HTR-8/SVneo (cell line): ENCODE measurements at regions not wholly inside any gene's neighbourhood (a gene's known extent, or its start where the extent isn't known, plus 50 kb on each side); places are given as distances from the start of the nearest gene placed in this dataset.

ENCODE experiments used
- DNase-seq: peaks from one replicate; pipeline ENCODE4 v3.0.0; 2011; ENCODE audit warnings: low spot score, mixed read lengths; ENCODE audit not compliant: insufficient read length
- FAIRE-seq: peaks from 2 replicates; lab custom pipeline; 2011; peaks lifted over from hg19 to GRCh38; lab: Jason Lieb, UNC

- no peak for FAIRE-seq
Measured at GRCh38 chr6:105804000-105804399, 282.1 kb upstream of the PRDM1 start.

GRCh38 chr6:105803442-105803841 lies 282.7 kb upstream of the PRDM1 start:
- no peak for DNase-seq
- FAIRE-seq: no peak

More at GRCh38 chr6:105804000-105804399, 282.1 kb upstream of the PRDM1 start:
- no peak for DNase-seq

GRCh38 chr6:105802703-105803102 lies 283.4 kb upstream of the PRDM1 start:
- DNase-seq (no peak), FAIRE-seq (no peak)

- FAIRE-seq (no peak), DNase-seq (no peak)
Measured at GRCh38 chr6:105800871-105801270, 285.3 kb upstream of the PRDM1 start.

DNA sequence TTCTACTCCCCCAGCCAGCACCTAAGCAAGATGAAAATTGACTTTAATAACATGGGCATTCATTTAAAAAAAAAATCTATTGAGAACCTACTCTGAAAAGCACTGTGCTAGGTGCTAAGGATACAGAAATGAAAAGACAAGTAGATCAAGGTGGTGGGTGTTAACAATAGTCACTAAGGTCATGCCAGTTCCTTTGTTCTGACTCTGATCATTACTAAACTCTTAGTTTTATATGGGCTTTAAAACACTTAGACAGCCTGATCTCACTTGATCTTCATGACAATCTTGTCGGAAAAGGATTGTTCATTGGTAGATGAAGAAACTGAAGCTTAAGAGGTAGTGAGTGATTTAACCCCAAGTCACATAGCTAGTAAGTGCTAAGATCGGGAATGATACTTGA lies 285.7 kb upstream of the PRDM1 start:
- FAIRE-seq: no peak
- DNase-seq: no peak

- no peak for DNase-seq
- FAIRE-seq: no peak
Measured at GRCh38 chr6:105799056-105799455, 287.1 kb upstream of the PRDM1 start.

- no peak for FAIRE-seq
- no peak for DNase-seq
Measured at GRCh38 chr6:105797983-105798453, 288.1 kb upstream of the PRDM1 start.

GRCh38 chr6:105797286-105797979 lies 288.7 kb upstream of the PRDM1 start:
- no peak for DNase-seq
- no peak for FAIRE-seq

GRCh38 chr6:105795913-105796517 lies 290.1 kb upstream of the PRDM1 start:
- DNase-seq (no peak), FAIRE-seq (no peak)

- no peak for FAIRE-seq
- no peak for DNase-seq
Measured at GRCh38 chr6:105795366-105795765, 290.8 kb upstream of the PRDM1 start.

DNA sequence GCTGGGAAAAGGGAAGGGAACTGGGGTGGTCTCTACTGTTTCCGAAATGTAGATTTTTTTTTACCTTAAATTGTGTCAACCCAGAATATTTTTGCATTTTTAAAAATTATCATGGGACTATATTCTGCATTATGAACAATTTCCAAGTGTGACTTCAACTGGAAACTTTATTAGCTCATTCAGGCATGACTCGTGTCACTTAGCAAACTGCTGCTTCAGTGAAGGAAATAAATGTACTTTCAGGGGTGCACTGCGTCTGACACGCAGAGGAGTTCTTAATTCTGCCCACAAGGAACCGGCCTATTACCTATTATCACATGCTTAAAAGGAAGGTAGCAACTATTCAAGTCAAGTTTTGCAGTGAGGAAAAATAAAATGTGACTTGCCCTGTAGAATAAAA lies 291.3 kb upstream of the PRDM1 start:
- DNase-seq (no peak), FAIRE-seq (no peak)

DNA sequence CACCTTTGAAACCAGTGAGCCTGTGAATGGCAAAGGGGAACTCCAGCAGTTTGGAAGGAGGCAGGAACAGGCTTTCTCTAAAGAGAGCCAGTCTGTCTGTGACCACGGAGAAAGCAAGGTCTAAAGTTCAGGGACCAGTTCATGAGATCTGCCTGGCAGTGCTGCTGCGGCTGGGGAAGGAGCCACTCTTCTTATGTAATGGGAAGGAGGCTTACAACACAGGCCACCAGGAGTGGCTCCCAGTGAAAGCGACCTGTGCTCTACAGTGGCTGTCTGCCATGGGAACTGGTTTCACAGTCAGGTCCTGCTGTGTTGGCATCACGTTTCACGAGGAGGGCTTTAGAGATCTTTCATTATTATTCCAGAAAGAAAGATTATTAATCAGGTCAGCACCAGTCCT lies 291.9 kb upstream of the PRDM1 start:
- no peak for FAIRE-seq

GRCh38 chr6:105793130-105793529 lies 293.0 kb upstream of the PRDM1 start:
- FAIRE-seq: no peak
- no peak for DNase-seq

More for the DNA sequence above, 291.9 kb upstream of the PRDM1 start:
- no peak for DNase-seq

DNA sequence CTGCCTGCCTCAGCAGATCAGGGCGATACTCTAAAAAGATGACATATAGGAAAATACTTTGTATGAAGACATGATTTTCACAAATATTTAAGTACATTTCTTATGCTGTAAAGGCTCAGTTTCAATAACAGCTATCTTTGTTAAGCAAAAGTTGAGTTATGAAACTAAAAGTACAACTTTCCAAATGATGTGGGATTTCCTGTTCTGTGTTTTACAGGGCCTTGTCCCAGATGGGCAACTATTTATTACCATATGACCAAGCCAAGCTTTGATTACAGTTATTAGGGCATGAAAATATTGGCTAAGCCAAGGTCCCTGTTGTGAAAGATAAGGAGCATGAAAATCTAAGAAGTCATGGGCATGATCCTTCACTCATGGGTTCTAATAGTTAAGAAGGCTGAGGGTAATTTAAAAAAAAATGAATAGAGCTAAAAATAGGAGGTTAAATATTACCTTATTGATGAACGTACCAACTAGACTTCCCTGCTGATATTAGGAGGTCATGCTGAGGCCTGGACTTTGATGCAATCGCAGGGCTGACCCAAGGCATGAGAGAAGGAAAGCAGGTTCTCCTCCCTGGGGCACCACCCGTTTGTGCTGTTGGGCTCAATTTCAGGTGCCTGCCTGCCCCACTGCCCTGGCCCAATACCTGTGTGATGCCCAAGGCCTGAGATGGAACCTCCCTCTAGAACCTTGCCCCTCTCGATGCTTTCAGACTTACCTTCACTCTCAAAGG lies 294.4 kb upstream of the PRDM1 start:
- FAIRE-seq: no peak
- DNase-seq: no peak

- DNase-seq (no peak), FAIRE-seq (no peak)
Measured at GRCh38 chr6:105791179-105791578, 295.0 kb upstream of the PRDM1 start.

GRCh38 chr6:105790635-105791034 lies 295.5 kb upstream of the PRDM1 start:
- FAIRE-seq (no peak), DNase-seq (no peak)

GRCh38 chr6:105789935-105790334 lies 296.2 kb upstream of the PRDM1 start:
- FAIRE-seq: no peak
- no peak for DNase-seq

DNA sequence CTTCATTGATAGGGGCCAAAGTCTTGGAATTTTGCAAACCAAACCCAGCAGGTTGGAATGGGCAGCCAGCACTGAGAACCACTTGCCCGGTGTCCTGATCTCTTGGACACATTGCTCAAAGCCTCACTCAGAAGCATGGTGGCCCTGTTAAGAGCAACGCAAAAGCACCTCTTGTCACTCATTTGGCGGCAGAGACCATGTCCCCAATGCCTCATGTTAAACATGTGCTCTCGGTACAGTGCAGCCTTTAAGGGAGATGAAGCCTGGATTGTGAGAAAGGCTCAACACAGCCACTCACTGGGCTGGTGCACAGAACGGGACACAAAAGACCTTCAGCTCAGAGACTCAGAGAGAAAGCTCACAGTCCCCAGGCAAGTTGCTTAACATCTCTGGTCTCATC lies 298.4 kb upstream of the PRDM1 start:
- DNase-seq (no peak), FAIRE-seq (no peak)

DNA sequence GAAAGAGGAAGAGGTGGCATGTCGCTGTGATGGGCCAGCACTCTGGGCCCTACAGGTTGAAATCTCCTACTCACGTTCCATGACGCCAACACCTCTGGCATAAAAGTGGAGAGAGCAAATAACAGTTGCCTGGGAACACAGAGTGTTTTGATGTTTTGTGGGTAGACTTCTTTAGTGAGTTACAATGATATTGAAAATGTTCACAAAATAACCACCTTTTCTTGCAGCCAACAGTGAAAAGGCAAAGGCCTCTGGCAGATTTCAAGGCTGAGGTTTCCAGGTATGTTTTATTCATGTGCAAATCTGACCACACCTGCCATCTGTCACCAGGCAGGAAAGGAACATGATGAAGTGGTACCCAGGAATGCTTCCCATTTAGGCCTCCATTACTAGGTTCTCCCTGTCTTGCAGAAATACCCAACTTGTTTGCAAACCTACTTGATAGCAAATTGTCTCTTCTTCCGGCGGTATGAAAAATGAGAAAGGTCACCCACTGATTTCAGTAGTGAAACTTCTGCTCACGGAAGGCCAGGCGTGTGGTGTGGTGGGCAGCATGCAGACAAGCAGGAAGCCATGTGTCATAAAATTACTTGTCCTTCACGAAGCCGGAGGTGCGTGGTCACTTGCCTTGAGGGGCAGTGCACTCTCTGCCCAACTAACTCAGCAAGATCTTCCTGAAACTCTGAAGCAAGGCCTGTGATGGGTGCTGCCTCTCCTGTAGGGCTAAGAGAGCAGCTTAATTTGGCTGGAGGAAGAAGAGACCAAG lies 299.1 kb upstream of the PRDM1 start:
- FAIRE-seq (no peak), DNase-seq (no peak)

DNA sequence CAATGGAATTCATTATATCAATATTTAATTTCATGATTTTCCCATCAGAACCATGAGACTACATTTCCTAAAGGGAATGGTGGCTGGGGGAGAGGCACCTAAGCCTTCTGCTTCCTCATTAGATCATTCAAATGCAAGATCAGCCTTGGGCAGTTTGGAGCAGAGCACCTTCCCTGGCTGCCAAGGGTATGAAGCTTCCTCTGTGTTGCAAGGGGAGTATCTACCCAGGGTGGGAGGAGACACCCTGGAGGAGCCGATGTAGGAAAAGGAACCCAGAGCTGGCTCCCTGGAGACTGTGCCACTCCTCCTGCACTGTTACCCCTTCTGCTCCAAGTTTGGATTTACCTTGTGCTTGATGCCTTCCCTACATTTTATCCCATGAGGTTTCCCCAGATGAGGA lies 299.7 kb upstream of the PRDM1 start:
- DNase-seq (no peak), FAIRE-seq (no peak)
